ENCODE measurements at regions not wholly inside any gene's neighbourhood (a gene's known extent, or its start where the extent isn't known, plus 50 kb on each side); places are given as distances from the start of the nearest gene placed in this dataset.

DNA sequence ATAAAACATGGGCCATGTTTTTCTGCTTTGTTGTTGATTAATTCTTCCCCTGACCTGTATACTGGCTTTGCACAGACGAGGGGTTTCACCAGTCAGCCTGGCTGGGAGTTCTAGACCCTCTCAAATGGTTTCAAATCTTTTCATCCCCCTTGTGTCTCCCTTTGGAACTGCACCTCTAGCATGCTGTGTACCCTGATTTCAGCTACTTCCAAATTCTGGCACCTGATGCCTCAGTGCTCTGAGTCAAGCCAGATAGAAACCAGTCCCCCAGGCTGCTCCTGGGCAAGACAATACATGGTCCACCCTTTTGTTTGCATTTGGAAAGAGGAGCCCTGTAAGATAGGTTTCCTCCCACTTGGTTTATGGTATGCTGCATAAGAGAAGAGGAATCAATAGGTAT, 290.2 kb downstream of the BTBD3 start:
- DNase-seq, result peak; percentile 34
- TF ChIP-seq, protein P1, sequence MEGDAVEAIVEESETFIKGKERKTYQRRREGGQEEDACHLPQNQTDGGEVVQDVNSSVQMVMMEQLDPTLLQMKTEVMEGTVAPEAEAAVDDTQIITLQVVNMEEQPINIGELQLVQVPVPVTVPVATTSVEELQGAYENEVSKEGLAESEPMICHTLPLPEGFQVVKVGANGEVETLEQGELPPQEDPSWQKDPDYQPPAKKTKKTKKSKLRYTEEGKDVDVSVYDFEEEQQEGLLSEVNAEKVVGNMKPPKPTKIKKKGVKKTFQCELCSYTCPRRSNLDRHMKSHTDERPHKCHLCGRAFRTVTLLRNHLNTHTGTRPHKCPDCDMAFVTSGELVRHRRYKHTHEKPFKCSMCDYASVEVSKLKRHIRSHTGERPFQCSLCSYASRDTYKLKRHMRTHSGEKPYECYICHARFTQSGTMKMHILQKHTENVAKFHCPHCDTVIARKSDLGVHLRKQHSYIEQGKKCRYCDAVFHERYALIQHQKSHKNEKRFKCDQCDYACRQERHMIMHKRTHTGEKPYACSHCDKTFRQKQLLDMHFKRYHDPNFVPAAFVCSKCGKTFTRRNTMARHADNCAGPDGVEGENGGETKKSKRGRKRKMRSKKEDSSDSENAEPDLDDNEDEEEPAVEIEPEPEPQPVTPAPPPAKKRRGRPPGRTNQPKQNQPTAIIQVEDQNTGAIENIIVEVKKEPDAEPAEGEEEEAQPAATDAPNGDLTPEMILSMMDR (IDR thresholded peaks at IDR 0.05; ENCODE audit: borderline replicate concordance, extremely low read depth, low read length, poor library complexity, severe bottlenecking), result peak; percentile 70
- TF ChIP-seq EZH2 (IDR thresholded peaks at IDR 0.05; ENCODE audit: borderline replicate concordance, low read depth, low read length, severe bottlenecking), result no peak
- peak; percentile 72 for ATAC-seq (ENCODE audit: insufficient read depth, low read depth)

DNA sequence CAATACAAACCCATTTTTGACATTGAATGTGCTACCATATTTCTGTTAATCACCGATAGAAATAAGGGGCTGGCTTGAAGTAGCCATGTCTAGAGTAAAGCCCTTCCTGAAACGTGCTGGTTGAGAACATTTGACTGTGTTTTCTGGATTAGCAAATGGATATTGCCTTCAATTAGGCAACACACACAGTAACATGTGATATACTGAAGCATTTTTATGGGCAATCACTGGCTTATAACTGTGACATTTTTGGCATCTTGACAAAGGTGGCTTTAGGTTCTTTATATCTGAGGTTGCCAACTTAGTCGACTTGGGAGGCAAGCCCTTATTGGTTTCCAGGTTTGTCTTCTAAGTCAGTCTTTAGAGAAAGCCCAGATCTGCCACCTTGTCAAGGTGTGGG, 292.9 kb downstream of the BTBD3 start:
- H4K20me1 ChIP-seq (ENCODE audit: insufficient read depth, low read length), result no peaks in the 10 kb centered on the region
- no peaks in the 10 kb centered on the region for H3K36me3 ChIP-seq (ENCODE audit: insufficient read depth, low read length)
- H3K4me1 ChIP-seq (ENCODE audit: insufficient read depth, low read length), result no peaks in the 10 kb centered on the region
- H3K4me2 ChIP-seq (ENCODE audit: insufficient read depth, low read length), result no peak overlapping the region
- no peak overlapping the region for H3K27ac ChIP-seq (ENCODE audit: low read length)
- H3K9me3 ChIP-seq (ENCODE audit: insufficient read depth, low read length, severe bottlenecking), result no peaks in the 10 kb centered on the region
- no peak for TF ChIP-seq EZH2 (IDR thresholded peaks at IDR 0.05; ENCODE audit: borderline replicate concordance, low read depth, low read length, severe bottlenecking)
- TF ChIP-seq, protein P1 (IDR thresholded peaks at IDR 0.05; ENCODE audit: borderline replicate concordance, extremely low read depth, low read length, poor library complexity, severe bottlenecking), result no peak
- H3K9ac ChIP-seq (ENCODE audit: low read depth, low read length), result no peak overlapping the region
- H2AFZ ChIP-seq (ENCODE audit: low read depth, low read length), result no peak overlapping the region
- no peak overlapping the region for H3K4me3 ChIP-seq (ENCODE audit: low read depth in 1 of 2, low read length in 2 of 2)
- no peak for DNase-seq
- H3K27me3 ChIP-seq (ENCODE audit: insufficient read depth, low read length, poor library complexity), result no peaks in the 10 kb centered on the region
- no peak for ATAC-seq (ENCODE audit: insufficient read depth, low read depth)
- no peaks in the 10 kb centered on the region for H3K79me2 ChIP-seq (ENCODE audit: insufficient read depth, low read length)

More for the DNA sequence above, 290.2 kb downstream of the BTBD3 start:
- H4K20me1 ChIP-seq (ENCODE audit: insufficient read depth, low read length), result no peaks in the 10 kb centered on the region
- H3K4me3 ChIP-seq (ENCODE audit: low read depth in 1 of 2, low read length in 2 of 2), result no peak overlapping the region
- H3K36me3 ChIP-seq (ENCODE audit: insufficient read depth, low read length), result no peaks in the 10 kb centered on the region
- H3K4me1 ChIP-seq (ENCODE audit: insufficient read depth, low read length), result no peaks in the 10 kb centered on the region
- H3K27ac ChIP-seq (ENCODE audit: low read length), result no peak overlapping the region
- no peaks in the 10 kb centered on the region for H3K9me3 ChIP-seq (ENCODE audit: insufficient read depth, low read length, severe bottlenecking)
- H3K27me3 ChIP-seq (ENCODE audit: insufficient read depth, low read length, poor library complexity), result no peaks in the 10 kb centered on the region
- no peak overlapping the region for H3K9ac ChIP-seq (ENCODE audit: low read depth, low read length)
- no peaks in the 10 kb centered on the region for H3K79me2 ChIP-seq (ENCODE audit: insufficient read depth, low read length)
- no peak overlapping the region for H3K4me2 ChIP-seq (ENCODE audit: insufficient read depth, low read length)
- no peak overlapping the region for H2AFZ ChIP-seq (ENCODE audit: low read depth, low read length)

DNA sequence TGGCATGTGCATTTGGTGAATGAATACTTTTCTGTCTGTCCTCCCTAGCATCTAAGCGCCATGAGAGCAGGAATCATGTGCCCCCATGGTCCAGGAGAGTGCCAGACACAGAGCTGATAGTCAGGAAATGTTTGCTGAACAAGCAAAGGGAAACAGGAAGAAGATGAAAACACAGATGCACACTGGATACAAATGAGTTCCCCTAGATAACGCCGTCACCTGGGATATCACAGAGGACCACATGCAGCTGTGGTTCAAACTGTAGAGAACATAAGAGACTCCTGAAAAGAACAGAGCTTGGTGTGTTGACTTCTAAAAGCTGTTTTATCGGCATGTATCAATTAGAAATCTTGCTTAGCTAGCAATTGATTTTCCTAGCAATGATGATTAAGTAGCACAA, 293.7 kb downstream of the BTBD3 start:
- Histone ChIP-seq H3K36me3 (ENCODE audit: insufficient read depth, low read length) (no peaks in the 10 kb centered on the region), H3K9me3 (ENCODE audit: insufficient read depth, low read length, severe bottlenecking) (no peaks in the 10 kb centered on the region), H3K4me3 (ENCODE audit: low read depth in 1 of 2, low read length in 2 of 2) (no peak overlapping the region), H4K20me1 (ENCODE audit: insufficient read depth, low read length) (no peaks in the 10 kb centered on the region), H3K79me2 (ENCODE audit: insufficient read depth, low read length) (no peaks in the 10 kb centered on the region), H3K4me2 (ENCODE audit: insufficient read depth, low read length) (no peak overlapping the region), H2AFZ (ENCODE audit: low read depth, low read length) (no peak overlapping the region), H3K27ac (ENCODE audit: low read length) (no peak overlapping the region), H3K9ac (ENCODE audit: low read depth, low read length) (no peak overlapping the region), H3K27me3 (ENCODE audit: insufficient read depth, low read length, poor library complexity) (no peaks in the 10 kb centered on the region), H3K4me1 (ENCODE audit: insufficient read depth, low read length) (no peaks in the 10 kb centered on the region)
- ATAC-seq (ENCODE audit: insufficient read depth, low read depth) (no peak), DNase-seq (no peak)
- TF ChIP-seq, protein P1 (IDR thresholded peaks at IDR 0.05; ENCODE audit: borderline replicate concordance, extremely low read depth, low read length, poor library complexity, severe bottlenecking), result no peak
- no peak for TF ChIP-seq EZH2 (IDR thresholded peaks at IDR 0.05; ENCODE audit: borderline replicate concordance, low read depth, low read length, severe bottlenecking)

DNA sequence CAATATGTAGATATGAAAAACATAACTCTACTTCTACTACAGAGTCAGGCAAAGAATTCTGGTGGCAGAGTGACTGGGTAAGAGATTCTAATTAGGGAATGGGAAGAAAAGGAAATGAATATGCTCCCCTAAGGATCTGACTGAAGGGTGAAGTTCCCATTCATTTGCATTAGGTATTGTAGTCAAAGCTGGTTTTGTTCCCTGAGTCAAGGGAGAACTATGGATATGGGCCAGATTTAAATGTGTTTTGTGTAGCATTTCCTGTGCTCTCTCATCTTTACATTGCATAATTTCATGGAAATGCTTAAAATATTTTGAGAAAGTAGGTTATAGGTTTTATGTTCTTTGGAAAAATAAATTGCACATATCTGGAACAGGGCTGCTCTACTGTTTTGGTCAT, 299.7 kb downstream of the BTBD3 start:
- no peak overlapping the region for H3K9ac ChIP-seq (ENCODE audit: low read depth, low read length)
- no peaks in the 10 kb centered on the region for H4K20me1 ChIP-seq (ENCODE audit: insufficient read depth, low read length)
- H3K4me2 ChIP-seq (ENCODE audit: insufficient read depth, low read length), result no peak overlapping the region
- TF ChIP-seq, protein P1 (IDR thresholded peaks at IDR 0.05; ENCODE audit: borderline replicate concordance, extremely low read depth, low read length, poor library complexity, severe bottlenecking), result no peak
- TF ChIP-seq EZH2 (IDR thresholded peaks at IDR 0.05; ENCODE audit: borderline replicate concordance, low read depth, low read length, severe bottlenecking), result no peak
- no peak overlapping the region for H3K27ac ChIP-seq (ENCODE audit: low read length)
- H3K4me3 ChIP-seq (ENCODE audit: low read depth in 1 of 2, low read length in 2 of 2), result no peak overlapping the region
- no peaks in the 10 kb centered on the region for H3K9me3 ChIP-seq (ENCODE audit: insufficient read depth, low read length, severe bottlenecking)
- no peak overlapping the region for H2AFZ ChIP-seq (ENCODE audit: low read depth, low read length)
- DNase-seq, result no peak
- no peaks in the 10 kb centered on the region for H3K27me3 ChIP-seq (ENCODE audit: insufficient read depth, low read length, poor library complexity)
- no peaks in the 10 kb centered on the region for H3K36me3 ChIP-seq (ENCODE audit: insufficient read depth, low read length)
- ATAC-seq (ENCODE audit: insufficient read depth, low read depth), result no peak
- H3K4me1 ChIP-seq (ENCODE audit: insufficient read depth, low read length), result no peaks in the 10 kb centered on the region
- no peaks in the 10 kb centered on the region for H3K79me2 ChIP-seq (ENCODE audit: insufficient read depth, low read length)
